ENCODE measurements at regions not wholly inside any gene's neighbourhood (a gene's known extent, or its start where the extent isn't known, plus 50 kb on each side); places are given as distances from the start of the nearest gene placed in this dataset.

DNA sequence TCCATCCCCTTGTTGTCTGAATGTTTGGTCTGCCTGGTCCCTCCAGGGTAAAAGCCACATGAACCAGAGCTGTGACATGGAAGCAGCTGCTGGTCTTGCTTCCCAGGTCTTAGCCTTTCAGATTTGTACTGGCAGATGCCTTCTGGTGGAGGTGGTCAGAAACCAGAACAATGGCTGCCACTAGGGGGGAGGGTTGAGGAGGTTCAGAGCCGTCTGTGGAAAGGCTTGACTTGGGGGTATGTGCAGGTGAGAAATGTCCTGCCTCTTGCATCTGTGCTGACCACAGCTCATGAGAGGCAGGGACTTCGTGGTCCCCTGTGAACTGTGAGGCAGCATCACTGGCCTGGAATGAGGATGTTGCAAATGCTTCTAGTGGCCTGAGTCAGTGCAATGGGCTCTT is 144.2 kb upstream of the WDR1 start:
- TF ChIP-seq POLR2A (IDR thresholded peaks at IDR 0.05; ENCODE audit: low read length) (no peak), GATA1 (IDR thresholded peaks at IDR 0.05; ENCODE audit: low read depth, low read length) (no peak)
